NT2/D1 (cell line): ENCODE measurements at regions not wholly inside any gene's neighbourhood (a gene's known extent, or its start where the extent isn't known, plus 50 kb on each side); places are given as distances from the start of the nearest gene placed in this dataset.

Experiments used
- SUZ12 ChIP-seq: IDR thresholded peaks from 2 replicates; pipeline ENCODE4 v1.6.1; 2011; ENCODE audit not compliant: insufficient read length, insufficient read depth; ENCODE audit errors: extremely low read depth
- YY1 ChIP-seq: IDR thresholded peaks from 2 replicates; pipeline ENCODE4 v1.6.1; 2011; ENCODE audit not compliant: insufficient read length, insufficient read depth
- ZNF274 ChIP-seq: IDR thresholded peaks from 2 replicates; pipeline ENCODE4 v1.6.1; 2011; ENCODE audit warnings: mild to moderate bottlenecking, low read depth, low read length

- TF ChIP-seq SUZ12 (no peak), ZNF274 (no peak), YY1 (no peak)
Observed at GRCh38 chr6:28658475-28659249, 133.0 kb downstream of the GPX5 start.
